ENCODE measurements at regions not wholly inside any gene's neighbourhood (a gene's known extent, or its start where the extent isn't known, plus 50 kb on each side); places are given as distances from the start of the nearest gene placed in this dataset.

DNA sequence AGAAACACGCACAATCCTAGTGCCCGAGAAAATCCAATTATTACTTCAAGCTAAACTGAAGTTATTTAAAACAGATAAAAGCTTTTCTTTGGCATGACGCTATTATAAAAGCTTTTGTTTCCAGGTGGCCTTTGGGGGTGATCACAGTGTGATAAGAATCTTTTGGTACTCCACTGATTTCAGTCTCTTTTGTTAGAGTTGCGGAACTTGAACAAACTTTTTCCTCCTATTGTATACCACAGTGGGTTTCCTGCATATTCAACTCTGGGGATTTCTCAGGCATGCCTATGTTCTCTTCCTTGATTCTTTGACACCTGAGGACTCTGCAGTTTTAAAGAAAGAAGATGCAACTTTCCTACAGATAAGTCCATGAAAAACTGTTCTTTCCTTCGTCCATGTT lies 99.7 kb upstream of the PITRM1 start:
- TF ChIP-seq, protein P1, sequence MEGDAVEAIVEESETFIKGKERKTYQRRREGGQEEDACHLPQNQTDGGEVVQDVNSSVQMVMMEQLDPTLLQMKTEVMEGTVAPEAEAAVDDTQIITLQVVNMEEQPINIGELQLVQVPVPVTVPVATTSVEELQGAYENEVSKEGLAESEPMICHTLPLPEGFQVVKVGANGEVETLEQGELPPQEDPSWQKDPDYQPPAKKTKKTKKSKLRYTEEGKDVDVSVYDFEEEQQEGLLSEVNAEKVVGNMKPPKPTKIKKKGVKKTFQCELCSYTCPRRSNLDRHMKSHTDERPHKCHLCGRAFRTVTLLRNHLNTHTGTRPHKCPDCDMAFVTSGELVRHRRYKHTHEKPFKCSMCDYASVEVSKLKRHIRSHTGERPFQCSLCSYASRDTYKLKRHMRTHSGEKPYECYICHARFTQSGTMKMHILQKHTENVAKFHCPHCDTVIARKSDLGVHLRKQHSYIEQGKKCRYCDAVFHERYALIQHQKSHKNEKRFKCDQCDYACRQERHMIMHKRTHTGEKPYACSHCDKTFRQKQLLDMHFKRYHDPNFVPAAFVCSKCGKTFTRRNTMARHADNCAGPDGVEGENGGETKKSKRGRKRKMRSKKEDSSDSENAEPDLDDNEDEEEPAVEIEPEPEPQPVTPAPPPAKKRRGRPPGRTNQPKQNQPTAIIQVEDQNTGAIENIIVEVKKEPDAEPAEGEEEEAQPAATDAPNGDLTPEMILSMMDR (IDR thresholded peaks at IDR 0.05): no peak
- no peak for TF ChIP-seq POLR2A (IDR thresholded peaks at IDR 0.05)

Measured in stomach (tissue), 4 donors.